Adrenal gland (tissue), 5 donors: ENCODE measurements at regions not wholly inside any gene's neighbourhood (a gene's known extent, or its start where the extent isn't known, plus 50 kb on each side); places are given as distances from the start of the nearest gene placed in this dataset.

Source experiments
- CTCF ChIP-seq, 6 experiments: fragments of 450-650 bp in 4 of 6; fragments of 200-600 bp in 2 of 6; sonication (generic) in 1 of 6; IDR thresholded peaks; 1 replicate in 5 of 6; 2 replicates in 1 of 6; pipeline versions ENCODE4 v1.5.1 to v1.8.0; 2016 to 2021; ENCODE audit warnings: antibody characterized with exemption in 6 of 6, mild to moderate bottlenecking in 2 of 6, moderate library complexity in 1 of 6
- POLR2A ChIP-seq, 2 donors: fragments of 450-650 bp; IDR thresholded peaks; one replicate each; pipeline ENCODE4 v1.6.1; 2017; ENCODE audit warnings: antibody characterized with exemption in 2 of 2, mild to moderate bottlenecking in 2 of 2, moderate library complexity in 1 of 2
- donor health status: DM: no; HTN: no; CAD: no.

DNA sequence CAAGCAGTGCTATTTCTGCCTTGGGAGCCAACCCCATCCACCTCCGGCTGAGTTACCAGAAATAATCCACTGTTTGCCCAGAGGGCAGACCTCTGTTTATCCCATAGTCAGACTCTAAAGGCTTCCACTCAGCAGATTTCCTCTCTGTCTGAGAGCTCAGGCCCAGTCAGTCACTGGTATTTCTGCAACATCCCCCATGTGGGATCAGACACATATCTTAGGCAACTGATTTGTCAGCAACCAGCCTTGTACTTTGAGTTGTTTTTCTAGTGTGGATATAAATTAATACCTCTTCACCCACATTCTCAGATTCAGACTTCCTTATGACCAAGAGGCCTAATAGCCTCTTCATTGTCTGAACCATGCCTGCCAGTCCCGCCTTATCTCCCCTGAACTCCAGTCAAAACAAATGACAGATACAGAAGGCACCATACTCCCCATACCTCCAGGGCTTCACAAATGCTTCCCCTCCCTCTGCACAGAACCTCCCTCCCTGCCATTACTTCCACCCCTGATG lies 193.6 kb downstream of the FAM76B start:
- TF ChIP-seq CTCF (IDR thresholded peaks at IDR 0.05) (no peak), POLR2A (IDR thresholded peaks at IDR 0.05) (no peak)
